ENCODE measurements at regions not wholly inside any gene's neighbourhood (a gene's known extent, or its start where the extent isn't known, plus 50 kb on each side); places are given as distances from the start of the nearest gene placed in this dataset.
"Not testable (repeated sequence)": the region's sequence is repeated elsewhere in the genome, so short reads cannot be mapped to it uniquely, and the experiment has no call there.

DNA sequence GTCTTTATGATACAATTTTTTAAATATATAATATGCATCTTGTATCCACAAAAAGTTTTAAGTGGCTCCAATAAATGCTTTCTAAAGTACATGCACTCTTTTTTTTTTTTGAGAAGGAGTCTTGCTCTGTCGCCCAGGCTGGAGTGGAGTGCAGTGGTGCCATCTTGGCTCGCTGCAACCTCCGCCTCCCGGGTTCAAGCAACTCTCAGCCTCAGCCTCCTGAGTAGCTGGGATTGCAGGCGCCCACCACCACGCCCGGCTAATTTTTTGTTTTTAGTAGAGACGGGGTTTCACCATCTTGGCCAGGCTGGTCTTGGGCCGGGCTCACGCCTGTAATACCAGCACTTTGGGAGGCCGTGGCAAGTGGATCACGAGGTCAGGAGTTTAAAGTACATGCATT lies 832.8 kb upstream of the MIR17HG start:
- not testable (repeated sequence) for TF ChIP-seq POLR2A, POLR2AphosphoS5 (IDR thresholded peaks at IDR 0.05)
- TF ChIP-seq, protein P1, sequence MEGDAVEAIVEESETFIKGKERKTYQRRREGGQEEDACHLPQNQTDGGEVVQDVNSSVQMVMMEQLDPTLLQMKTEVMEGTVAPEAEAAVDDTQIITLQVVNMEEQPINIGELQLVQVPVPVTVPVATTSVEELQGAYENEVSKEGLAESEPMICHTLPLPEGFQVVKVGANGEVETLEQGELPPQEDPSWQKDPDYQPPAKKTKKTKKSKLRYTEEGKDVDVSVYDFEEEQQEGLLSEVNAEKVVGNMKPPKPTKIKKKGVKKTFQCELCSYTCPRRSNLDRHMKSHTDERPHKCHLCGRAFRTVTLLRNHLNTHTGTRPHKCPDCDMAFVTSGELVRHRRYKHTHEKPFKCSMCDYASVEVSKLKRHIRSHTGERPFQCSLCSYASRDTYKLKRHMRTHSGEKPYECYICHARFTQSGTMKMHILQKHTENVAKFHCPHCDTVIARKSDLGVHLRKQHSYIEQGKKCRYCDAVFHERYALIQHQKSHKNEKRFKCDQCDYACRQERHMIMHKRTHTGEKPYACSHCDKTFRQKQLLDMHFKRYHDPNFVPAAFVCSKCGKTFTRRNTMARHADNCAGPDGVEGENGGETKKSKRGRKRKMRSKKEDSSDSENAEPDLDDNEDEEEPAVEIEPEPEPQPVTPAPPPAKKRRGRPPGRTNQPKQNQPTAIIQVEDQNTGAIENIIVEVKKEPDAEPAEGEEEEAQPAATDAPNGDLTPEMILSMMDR (IDR thresholded peaks at IDR 0.05) = not testable (repeated sequence)
